ENCODE measurements at regions not wholly inside any gene's neighbourhood (a gene's known extent, or its start where the extent isn't known, plus 50 kb on each side); places are given as distances from the start of the nearest gene placed in this dataset.

- H3K79me2 ChIP-seq (ENCODE audit: low read length), result no peaks in the 10 kb centered on the region
- H3K9ac ChIP-seq (ENCODE audit: low read length), result no peak overlapping the region
- no peak overlapping the region for H2AFZ ChIP-seq (ENCODE audit: low read depth, low read length)
- no peaks in the 10 kb centered on the region for H3K4me1 ChIP-seq (ENCODE audit: low read length)
- no peak for TF ChIP-seq CTCF (IDR thresholded peaks at IDR 0.05; ENCODE audit: low read depth, low read length)
- no peak for TF ChIP-seq EZH2phosphoT487 (IDR thresholded peaks at IDR 0.05; ENCODE audit: low read depth)
- no peak overlapping the region for H3K4me3 ChIP-seq (ENCODE audit: low read length)
- H3K9me3 ChIP-seq (ENCODE audit: insufficient read depth, low read length), result no peaks in the 10 kb centered on the region
- no peaks in the 10 kb centered on the region for H3K36me3 ChIP-seq (replicated peaks; ENCODE audit: low read depth, low read length)
- H3K4me2 ChIP-seq (ENCODE audit: low read length), result no peak overlapping the region
- H3K27ac ChIP-seq (ENCODE audit: low read length), result no peak overlapping the region
- H3K27me3 ChIP-seq (ENCODE audit: low read depth, low read length), result peaks cover 12% of the 10 kb centered on the region; the same call in 1 of the 2 replicates
- H4K20me1 ChIP-seq (ENCODE audit: insufficient read depth, low read length), result no peaks in the 10 kb centered on the region
Measured at GRCh38 chr6:164006459-164006858, 591.9 kb downstream of the QKI start.

DNA sequence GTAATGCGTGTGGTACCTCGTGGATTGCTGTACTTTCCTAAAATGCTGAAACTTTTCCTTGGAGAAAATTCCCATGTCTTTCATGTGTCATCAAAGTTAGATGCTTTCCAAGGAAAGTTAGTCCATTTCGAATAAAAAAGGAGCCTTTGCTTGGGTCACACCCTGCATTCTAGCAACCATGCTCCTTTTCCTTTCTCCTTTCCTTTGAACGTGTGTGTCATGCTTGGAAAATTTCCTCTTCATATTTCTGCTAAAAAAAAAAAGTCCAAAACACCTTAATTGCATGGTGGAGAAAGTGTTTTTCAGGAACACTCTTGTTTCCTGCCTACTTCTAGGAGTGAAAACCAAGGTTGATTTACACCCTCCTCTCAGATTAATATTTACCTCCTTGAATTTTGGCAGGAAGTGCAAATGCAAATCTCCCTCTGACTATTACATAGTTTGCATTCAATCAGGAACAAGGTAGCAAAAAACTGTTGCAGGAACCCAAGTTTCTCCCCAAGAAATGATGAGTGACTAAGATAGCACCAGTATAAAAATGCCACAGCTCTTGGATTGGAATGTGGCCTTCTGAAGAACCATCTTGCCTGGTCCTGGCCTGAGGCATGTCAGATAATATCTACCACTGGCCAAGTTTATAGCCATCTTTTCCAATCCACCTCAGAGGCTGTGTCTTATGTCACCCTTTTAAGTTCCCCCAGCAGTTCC lies 590.6 kb downstream of the QKI start:
- Histone ChIP-seq H3K79me2 (ENCODE audit: low read length) (no peaks in the 10 kb centered on the region), H3K36me3 (replicated peaks; ENCODE audit: low read depth, low read length) (no peaks in the 10 kb centered on the region), H3K4me1 (ENCODE audit: low read length) (no peaks in the 10 kb centered on the region), H3K27ac (ENCODE audit: low read length) (no peak overlapping the region), H3K27me3 (ENCODE audit: low read depth, low read length) (peaks cover 3% of the 10 kb centered on the region; the same call in 1 of the 2 replicates), H3K9ac (ENCODE audit: low read length) (no peak overlapping the region), H3K4me2 (ENCODE audit: low read length) (no peak overlapping the region), H2AFZ (ENCODE audit: low read depth, low read length) (no peak overlapping the region), H3K9me3 (ENCODE audit: insufficient read depth, low read length) (no peaks in the 10 kb centered on the region), H4K20me1 (ENCODE audit: insufficient read depth, low read length) (no peaks in the 10 kb centered on the region), H3K4me3 (ENCODE audit: low read length) (no peak overlapping the region)
- TF ChIP-seq CTCF (IDR thresholded peaks at IDR 0.05; ENCODE audit: low read depth, low read length), result no peak
- TF ChIP-seq EZH2phosphoT487 (IDR thresholded peaks at IDR 0.05; ENCODE audit: low read depth), result no peak

GRCh38 chr6:164000276-164000675 lies 585.8 kb downstream of the QKI start:
- no peaks in the 10 kb centered on the region for H3K79me2 ChIP-seq (ENCODE audit: low read length)
- H3K9me3 ChIP-seq (ENCODE audit: insufficient read depth, low read length), result no peaks in the 10 kb centered on the region
- H3K27ac ChIP-seq (ENCODE audit: low read length), result no peak overlapping the region
- no peak overlapping the region for H2AFZ ChIP-seq (ENCODE audit: low read depth, low read length)
- H3K4me2 ChIP-seq (ENCODE audit: low read length), result no peak overlapping the region
- H3K36me3 ChIP-seq (replicated peaks; ENCODE audit: low read depth, low read length), result no peaks in the 10 kb centered on the region
- H3K27me3 ChIP-seq (ENCODE audit: low read depth, low read length), result no peaks in the 10 kb centered on the region
- TF ChIP-seq CTCF (IDR thresholded peaks at IDR 0.05; ENCODE audit: low read depth, low read length), result no peak
- no peak for TF ChIP-seq EZH2phosphoT487 (IDR thresholded peaks at IDR 0.05; ENCODE audit: low read depth)
- no peaks in the 10 kb centered on the region for H4K20me1 ChIP-seq (ENCODE audit: insufficient read depth, low read length)
- no peak overlapping the region for H3K4me3 ChIP-seq (ENCODE audit: low read length)
- H3K4me1 ChIP-seq (ENCODE audit: low read length), result no peaks in the 10 kb centered on the region
- no peak overlapping the region for H3K9ac ChIP-seq (ENCODE audit: low read length)

GRCh38 chr6:163999475-164000125 lies 585.1 kb downstream of the QKI start:
- no peaks in the 10 kb centered on the region for H3K79me2 ChIP-seq (ENCODE audit: low read length)
- no peak overlapping the region for H3K9ac ChIP-seq (ENCODE audit: low read length)
- no peak overlapping the region for H3K27ac ChIP-seq (ENCODE audit: low read length)
- no peak overlapping the region for H3K4me2 ChIP-seq (ENCODE audit: low read length)
- no peaks in the 10 kb centered on the region for H3K9me3 ChIP-seq (ENCODE audit: insufficient read depth, low read length)
- H3K27me3 ChIP-seq (ENCODE audit: low read depth, low read length), result no peaks in the 10 kb centered on the region
- H2AFZ ChIP-seq (ENCODE audit: low read depth, low read length), result no peak overlapping the region
- H3K4me3 ChIP-seq (ENCODE audit: low read length), result no peak overlapping the region
- no peaks in the 10 kb centered on the region for H3K4me1 ChIP-seq (ENCODE audit: low read length)
- no peaks in the 10 kb centered on the region for H4K20me1 ChIP-seq (ENCODE audit: insufficient read depth, low read length)
- TF ChIP-seq CTCF (IDR thresholded peaks at IDR 0.05; ENCODE audit: low read depth, low read length), result no peak
- no peak for TF ChIP-seq EZH2phosphoT487 (IDR thresholded peaks at IDR 0.05; ENCODE audit: low read depth)
- no peaks in the 10 kb centered on the region for H3K36me3 ChIP-seq (replicated peaks; ENCODE audit: low read depth, low read length)
